OCI-M1 (cell line): ENCODE measurements at regions not wholly inside any gene's neighbourhood (a gene's known extent, or its start where the extent isn't known, plus 50 kb on each side); places are given as distances from the start of the nearest gene placed in this dataset.
"Not testable (repeated sequence)": the region's sequence is repeated elsewhere in the genome, so short reads cannot be mapped to it uniquely, and the experiment has no call there.

Experiments
- DNase-seq: peaks from one replicate; lab custom pipeline; 2025; lab: John Stamatoyannopoulos, UW

- DNase-seq, result no peak
Measured at GRCh38 chr15:20346082-20346805, 195.4 kb downstream of the GOLGA6L6 start.

DNA sequence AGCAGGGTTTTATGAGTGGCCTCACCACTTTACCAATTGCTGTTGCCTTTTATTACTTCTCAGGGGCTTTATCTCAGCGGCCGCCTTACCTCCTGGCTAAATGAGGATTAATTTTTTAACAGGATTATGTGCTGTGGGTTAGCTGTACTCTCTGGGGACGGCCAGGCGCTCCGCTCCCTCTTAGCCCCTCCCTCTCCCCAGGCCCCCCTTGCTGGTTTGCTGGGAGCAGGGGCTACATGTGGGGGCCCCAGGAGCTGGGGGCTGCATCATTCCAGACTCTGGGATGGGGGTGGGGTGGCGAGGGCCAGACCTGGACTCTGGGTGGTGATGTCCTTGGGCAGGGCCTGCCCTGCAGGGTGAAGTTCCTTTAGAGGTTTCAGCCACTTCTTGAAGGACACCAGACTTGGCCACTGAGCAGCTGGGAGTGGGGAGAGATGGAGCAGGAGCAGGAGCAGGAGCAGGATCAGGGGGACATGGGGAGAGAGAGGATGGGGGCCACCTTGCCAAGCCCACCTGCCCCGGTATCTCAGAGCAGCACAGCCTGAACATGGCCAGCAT lies 196.1 kb downstream of the GOLGA6L6 start:
- no peak for DNase-seq

GRCh38 chr15:20344601-20345400 lies 196.8 kb downstream of the GOLGA6L6 start:
- no peak for DNase-seq

DNA sequence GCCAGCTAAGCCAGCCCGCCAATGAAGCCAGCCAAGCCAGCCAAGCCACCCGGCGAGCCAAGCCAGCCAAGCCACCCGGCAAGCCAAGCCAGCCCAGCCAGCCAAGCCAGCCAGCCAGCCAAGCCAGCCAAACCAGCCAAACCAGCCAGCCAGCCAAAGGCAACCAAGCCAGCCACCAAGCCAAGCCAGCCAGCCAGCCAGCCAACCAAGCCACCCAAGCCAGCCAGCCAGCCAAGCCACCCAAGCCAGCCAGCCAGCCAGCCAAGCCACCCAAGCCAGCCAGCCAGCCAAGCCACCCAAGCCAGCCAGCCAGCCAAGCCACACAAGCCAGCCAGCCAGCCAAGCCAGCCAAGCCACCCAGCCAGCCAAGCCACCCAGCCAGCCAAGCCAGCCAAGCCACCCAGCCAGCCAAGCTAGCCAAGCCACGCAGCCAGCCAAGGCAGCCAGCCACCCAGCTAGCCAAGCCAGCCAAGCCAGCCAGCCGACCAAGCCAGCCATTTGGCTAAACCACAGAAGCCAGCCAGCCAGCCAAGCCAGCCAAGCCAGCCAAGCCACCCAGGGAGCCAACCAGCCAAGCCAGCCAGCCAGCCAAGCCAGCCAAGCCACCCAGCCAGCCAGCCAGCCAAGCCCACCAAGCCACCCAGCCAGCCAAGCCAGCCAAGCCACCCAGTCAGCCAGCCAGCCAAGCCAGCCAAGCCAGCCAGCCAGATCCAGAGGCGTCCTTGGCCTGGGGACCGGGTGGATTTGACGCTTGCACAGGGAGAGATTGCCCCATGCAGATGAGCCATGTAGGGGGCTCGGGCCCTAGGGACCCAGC lies 198.0 kb downstream of the GOLGA6L6 start:
- DNase-seq, result not testable (repeated sequence)

DNA sequence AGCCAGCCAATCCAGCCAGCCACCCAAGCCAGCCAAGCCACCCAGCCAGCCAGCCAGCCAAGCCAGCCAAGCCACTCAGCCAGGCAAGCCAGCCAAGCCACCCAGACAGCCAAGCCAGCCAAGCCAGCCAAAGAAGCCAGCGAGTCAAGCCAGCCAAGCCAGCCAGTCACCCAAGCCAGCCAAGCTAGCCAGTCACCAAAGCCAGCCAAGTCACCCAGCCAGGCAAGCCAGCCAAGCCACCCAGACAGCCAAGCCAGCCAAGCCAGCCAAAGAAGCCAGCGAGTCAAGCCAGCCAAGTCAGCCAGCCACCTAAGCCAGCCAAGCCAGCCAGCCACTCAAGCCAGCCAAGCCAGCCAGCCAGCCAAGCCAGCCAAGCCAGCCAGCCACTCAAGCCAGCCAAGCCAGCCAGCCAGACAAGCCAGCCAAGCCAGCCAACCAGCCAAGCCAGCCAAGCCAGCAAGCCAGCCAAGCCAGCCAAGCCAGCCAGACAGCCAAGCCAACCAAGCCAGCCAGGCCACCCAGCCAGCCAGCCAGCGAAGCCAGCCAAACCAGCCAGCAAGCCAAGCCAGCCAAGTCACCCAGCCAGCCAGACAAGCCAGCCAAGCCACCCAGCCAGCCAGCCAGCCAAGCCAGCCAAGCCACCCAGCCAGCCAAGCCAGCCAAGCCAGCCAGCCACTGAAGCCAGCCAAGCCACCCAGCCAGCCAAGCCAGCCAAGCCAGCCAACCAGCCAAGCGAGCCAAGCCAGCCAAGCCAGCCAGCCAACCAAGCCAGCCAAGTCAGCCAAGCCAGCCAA lies 198.8 kb downstream of the GOLGA6L6 start:
- not testable (repeated sequence) for DNase-seq

- no peak for DNase-seq
Measured at GRCh38 chr15:20341901-20342600, 199.5 kb downstream of the GOLGA6L6 start.

DNA sequence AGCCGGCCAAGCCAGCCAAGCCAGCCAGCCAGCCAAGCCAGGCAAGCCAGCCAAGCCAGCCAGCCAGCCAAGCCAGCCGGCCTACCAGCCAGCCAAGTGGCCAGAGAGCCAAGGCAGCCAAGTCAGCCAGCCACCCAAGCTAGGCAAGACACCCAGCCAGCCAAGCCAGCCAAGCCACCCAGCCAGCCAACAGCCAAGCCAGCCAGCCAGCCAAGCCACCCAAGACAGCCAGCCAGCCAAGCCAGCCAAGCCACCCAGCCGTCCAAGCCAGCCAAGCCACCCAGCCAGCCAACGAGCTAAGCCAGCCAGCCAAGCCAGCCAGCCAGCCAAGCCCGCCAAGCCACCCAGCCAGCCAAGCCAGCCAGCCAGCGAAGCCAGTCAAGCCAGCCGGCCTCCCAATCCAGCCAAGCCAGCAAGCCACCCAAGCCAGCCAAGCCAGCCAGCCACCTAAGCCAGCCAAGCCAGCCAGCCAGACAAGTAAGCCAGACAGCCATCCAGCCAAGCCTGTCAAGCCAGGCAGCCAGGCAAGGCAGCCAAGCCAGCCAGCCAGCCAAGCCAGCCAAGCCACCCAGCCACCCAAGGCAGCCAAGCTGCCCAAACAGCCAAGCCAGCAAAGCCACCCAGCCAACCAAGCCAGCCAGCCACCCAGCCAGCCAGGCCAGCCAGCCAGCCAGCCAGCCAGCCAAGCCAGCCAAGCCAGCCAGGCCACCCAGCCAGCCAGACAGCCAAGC lies 200.5 kb downstream of the GOLGA6L6 start:
- DNase-seq, result no peak

DNA sequence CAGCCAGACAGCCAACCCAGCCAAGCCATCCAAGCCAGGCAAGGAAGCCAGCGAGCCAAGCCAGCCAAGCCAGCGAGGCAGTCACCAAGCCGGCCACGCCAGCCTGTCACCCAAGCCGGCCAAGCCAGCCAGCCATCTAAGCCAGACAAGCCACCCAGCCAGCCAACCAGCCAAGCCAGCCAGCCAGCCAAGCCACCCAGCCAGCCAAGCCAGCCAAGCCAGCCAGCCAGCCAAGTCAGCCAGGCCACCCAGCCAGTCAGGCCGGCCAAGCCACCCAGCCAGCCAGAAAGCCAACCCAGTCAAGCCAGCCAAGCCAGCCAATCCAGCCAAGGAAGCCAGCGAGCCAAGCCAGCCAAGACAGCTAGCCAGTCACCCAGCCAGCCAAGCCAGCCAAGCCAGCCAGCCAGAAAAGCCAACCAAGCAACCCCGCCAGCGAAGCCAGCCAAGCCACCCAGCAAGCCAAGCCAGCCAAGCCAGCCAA lies 201.2 kb downstream of the GOLGA6L6 start:
- DNase-seq, result no peak

GRCh38 chr15:20339086-20339791 lies 202.4 kb downstream of the GOLGA6L6 start:
- DNase-seq, result not testable (repeated sequence)

DNA sequence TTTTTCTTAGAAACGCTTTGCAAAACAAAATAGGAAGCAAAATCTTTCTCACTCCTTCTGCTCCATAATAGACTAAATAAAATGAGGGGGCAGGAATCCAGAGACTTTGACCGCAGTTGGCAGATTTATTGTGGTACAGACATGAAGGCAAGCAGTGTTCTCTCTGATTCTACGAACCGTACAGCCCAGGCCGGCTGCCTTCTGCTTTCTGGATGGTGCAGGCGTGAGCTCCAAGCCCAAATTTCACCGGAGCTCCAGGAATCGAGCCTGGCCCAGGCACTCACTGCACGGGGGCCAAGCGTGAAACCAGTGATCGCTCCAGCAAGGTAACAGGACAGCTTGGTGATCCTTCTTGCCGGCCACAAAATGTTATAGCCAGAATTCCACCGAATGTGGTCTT lies 202.9 kb downstream of the GOLGA6L6 start:
- DNase-seq, result not testable (repeated sequence)

- not testable (repeated sequence) for DNase-seq
Measured at GRCh38 chr15:20337238-20337637, 204.4 kb downstream of the GOLGA6L6 start.

DNA sequence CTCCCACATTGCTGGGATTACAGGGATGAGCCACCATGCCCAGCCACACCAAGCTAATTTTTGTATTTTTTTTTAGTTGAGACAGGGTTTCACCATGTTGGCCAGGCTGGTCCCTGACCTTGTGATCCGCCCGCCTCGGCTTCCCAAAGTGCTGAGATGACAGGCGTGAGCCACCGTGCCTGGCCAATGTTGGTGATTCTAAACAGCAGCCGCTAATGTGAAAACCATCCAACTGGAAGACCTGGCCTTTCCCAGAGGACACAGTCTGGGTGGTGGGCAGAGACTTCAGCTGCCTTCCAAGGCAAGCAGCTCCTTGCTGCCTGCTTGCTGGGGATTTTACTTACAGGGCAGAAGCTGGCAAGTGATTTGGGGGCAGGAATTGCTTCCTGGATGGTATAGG lies 207.1 kb downstream of the GOLGA6L6 start:
- not testable (repeated sequence) for DNase-seq

DNA sequence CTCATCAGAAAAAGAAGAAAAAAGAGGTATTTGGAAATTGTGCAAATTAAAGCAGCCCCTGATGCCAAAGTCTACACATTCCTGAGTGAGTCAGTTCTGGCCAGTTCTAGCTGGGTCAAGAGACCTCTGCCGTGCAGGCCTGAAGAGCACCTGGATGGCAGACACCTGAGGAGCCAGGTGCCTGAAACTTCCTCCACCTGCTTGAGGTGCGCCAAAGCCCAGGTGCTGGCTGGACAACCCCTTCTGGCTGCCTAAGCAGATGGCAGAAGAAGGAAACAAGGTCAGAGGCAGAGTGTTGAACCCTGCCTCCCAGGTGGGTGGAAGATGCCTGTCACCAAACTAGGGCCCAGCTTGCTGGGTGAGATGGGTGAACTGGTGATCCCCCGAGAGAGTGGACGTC lies 215.8 kb downstream of the GOLGA6L6 start:
- DNase-seq, result not testable (repeated sequence)

GRCh38 chr15:20317132-20317531 lies 224.5 kb downstream of the GOLGA6L6 start:
- DNase-seq, result not testable (repeated sequence)

DNA sequence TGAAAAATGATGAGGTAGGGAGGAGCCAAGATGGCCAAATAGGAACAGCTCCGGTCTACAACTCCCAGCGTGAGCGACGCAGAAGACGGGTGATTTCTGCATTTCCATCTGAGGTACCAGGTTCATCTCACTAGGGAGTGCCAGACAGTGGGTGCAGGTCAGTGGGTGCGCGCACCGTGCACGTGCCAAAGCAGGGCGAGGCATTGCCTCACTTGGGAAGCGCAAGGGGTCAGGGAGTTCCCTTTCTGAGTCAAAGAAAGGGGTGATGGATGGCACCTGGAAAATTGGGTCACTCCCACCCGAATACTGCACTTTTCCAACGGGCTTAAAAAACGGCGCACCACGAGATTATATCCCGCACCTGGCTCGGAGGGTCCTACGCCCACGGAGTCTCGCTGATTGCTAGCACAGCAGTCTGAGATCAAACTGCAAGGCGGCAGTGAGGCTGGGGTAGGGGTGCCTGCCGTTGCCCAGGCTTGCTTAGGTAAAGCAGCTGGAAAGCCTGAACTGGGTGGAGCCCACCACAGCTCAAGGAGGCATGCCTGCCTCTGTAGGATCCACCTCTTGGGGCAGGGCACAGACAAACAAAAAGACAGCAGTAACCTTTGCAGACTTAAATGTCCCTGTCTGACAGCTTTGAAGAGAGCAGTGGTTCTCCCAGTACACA lies 230.5 kb downstream of the GOLGA6L6 start:
- DNase-seq, result not testable (repeated sequence)

GRCh38 chr15:20310603-20311002 lies 231.0 kb downstream of the GOLGA6L6 start:
- no peak for DNase-seq

DNA sequence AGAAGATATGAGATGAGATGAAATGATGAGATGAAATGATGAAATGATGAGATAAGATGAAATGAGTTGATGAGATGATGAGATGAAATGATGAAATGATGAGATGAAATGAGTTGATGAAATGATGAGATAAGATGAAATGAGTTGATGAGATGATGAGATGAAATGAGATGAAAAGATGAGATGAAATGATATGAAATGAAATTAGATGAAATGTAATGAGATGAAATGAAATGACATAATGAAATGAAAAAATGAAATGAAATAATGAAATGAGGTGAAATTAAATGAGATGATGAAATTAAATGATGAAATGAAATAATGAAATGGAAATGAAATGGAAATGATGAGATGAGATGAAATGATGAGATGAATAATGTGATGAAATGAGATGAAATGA lies 231.6 kb downstream of the GOLGA6L6 start:
- not testable (repeated sequence) for DNase-seq

DNA sequence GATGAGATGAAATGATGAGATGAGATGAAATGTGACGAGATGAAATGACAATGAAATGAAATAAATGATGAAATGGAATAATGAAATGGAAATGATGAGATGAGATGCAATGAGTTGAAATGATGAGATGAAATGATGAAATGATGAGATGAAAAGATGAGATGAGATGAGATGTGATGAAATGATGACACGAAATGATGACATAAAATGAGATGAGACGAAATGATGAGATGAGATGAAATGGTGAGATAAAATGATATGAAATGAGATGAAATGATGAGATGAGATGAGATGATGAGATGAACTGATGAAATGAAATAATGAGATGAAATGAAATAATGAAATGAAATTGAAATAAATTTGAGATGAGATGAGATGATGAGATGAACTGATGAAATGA lies 232.2 kb downstream of the GOLGA6L6 start:
- not testable (repeated sequence) for DNase-seq
